Esophagus squamous epithelium (tissue), 4 donors: ENCODE measurements at regions not wholly inside any gene's neighbourhood (a gene's known extent, or its start where the extent isn't known, plus 50 kb on each side); places are given as distances from the start of the nearest gene placed in this dataset.

Source experiments
- POLR2A ChIP-seq, 4 donors: fragments of 450-650 bp; IDR thresholded peaks; one replicate each; pipeline ENCODE4 v1.6.1; 2017; ENCODE audit warnings: antibody characterized with exemption in 4 of 4, mild to moderate bottlenecking in 4 of 4, moderate library complexity in 3 of 4
- TF ChIP-seq, protein P1 (sequence below), 6 experiments: fragments of 450-650 bp in 4 of 6; fragments of 200-600 bp in 2 of 6; sonication (generic) in 2 of 6; IDR thresholded peaks; one replicate each; pipeline ENCODE4 v1.5.1; 2016 to 2019; ENCODE audit warnings: antibody characterized with exemption in 6 of 6, mild to moderate bottlenecking in 4 of 6, moderate library complexity in 4 of 6

DNA sequence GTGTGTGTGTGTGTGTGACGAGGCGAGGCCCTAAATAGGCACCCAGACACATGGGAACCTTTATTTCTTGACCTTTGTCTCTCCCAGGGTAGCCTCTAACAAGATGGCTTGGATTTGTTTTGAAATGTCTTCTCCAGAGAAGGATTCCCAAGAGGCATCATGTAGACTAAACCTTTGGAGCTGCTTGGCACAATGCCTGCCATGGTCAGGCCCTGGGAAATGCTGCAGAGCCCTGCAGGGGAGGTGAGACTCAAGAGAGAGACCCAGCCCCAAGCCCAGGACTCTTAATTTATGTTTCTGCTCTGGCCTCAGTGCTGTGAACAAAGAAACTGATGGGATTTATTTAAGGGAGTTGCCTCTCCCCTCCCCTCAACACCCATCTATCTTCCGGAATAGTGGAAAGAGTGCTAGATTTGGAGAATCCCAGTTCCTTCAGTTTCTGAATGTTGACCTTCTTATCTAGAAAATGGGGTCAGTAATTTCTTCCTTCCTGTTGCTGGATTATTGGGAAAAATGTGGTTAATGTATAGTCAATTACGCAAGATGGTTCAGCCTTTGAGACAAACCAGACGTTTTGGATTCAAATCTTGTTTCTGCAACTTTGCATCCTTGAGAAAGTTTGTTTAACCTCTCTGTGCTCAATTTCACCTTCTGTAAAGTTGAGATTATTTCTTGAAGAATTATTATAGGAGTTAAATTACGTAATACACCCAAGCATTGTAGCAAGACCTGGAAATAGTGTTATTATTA lies 434.8 kb downstream of the MAFB start:
- TF ChIP-seq, protein P1, sequence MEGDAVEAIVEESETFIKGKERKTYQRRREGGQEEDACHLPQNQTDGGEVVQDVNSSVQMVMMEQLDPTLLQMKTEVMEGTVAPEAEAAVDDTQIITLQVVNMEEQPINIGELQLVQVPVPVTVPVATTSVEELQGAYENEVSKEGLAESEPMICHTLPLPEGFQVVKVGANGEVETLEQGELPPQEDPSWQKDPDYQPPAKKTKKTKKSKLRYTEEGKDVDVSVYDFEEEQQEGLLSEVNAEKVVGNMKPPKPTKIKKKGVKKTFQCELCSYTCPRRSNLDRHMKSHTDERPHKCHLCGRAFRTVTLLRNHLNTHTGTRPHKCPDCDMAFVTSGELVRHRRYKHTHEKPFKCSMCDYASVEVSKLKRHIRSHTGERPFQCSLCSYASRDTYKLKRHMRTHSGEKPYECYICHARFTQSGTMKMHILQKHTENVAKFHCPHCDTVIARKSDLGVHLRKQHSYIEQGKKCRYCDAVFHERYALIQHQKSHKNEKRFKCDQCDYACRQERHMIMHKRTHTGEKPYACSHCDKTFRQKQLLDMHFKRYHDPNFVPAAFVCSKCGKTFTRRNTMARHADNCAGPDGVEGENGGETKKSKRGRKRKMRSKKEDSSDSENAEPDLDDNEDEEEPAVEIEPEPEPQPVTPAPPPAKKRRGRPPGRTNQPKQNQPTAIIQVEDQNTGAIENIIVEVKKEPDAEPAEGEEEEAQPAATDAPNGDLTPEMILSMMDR (IDR thresholded peaks at IDR 0.05): no peak
- TF ChIP-seq POLR2A (IDR thresholded peaks at IDR 0.05): no peak
